ENCODE measurements at regions not wholly inside any gene's neighbourhood (a gene's known extent, or its start where the extent isn't known, plus 50 kb on each side); places are given as distances from the start of the nearest gene placed in this dataset.

DNA sequence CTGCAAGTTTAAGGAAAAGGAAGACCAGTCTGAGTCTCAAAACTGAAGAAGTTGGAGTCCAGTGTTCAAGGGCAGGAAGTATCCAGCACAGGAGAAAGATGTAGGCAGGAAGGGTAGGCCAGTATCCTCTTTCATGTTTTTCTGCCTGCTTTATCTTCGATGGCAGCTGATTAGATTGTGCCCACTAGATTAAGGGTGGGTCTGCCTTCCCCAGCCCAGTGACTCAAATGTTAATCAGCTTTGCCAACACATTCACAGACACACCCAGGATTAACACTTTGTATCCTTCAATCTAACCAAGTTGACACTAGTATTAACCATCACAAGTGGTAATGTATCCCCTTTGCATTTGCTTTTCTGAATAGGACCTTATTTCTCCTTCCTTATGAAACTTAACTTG, 535.9 kb upstream of the FTMT start:
- H3K4me1 ChIP-seq (replicated peaks; ENCODE audit: insufficient read depth) = peaks cover 8% of the 10 kb centered on the region
- H3F3A ChIP-seq (ENCODE audit: insufficient read depth, low read depth) = no peaks in the 10 kb centered on the region
- H3K27me3 ChIP-seq (ENCODE audit: insufficient read depth, low read depth) = no peaks in the 10 kb centered on the region
- H3K79me2 ChIP-seq (ENCODE audit: low read depth) = no peaks in the 10 kb centered on the region
- BruUV-seq (replicated peaks) = no TSS peak
- no peaks in the 10 kb centered on the region for H3K9me2 ChIP-seq (ENCODE audit: insufficient read depth)
- CTCF ChIA-PET = no interaction called here
- H3K27ac ChIP-seq = no peak overlapping the region
- H4K20me1 ChIP-seq (ENCODE audit: insufficient read depth) = no peaks in the 10 kb centered on the region
- H2AFZ ChIP-seq = no peak overlapping the region
- TF ChIP-seq, protein P1, sequence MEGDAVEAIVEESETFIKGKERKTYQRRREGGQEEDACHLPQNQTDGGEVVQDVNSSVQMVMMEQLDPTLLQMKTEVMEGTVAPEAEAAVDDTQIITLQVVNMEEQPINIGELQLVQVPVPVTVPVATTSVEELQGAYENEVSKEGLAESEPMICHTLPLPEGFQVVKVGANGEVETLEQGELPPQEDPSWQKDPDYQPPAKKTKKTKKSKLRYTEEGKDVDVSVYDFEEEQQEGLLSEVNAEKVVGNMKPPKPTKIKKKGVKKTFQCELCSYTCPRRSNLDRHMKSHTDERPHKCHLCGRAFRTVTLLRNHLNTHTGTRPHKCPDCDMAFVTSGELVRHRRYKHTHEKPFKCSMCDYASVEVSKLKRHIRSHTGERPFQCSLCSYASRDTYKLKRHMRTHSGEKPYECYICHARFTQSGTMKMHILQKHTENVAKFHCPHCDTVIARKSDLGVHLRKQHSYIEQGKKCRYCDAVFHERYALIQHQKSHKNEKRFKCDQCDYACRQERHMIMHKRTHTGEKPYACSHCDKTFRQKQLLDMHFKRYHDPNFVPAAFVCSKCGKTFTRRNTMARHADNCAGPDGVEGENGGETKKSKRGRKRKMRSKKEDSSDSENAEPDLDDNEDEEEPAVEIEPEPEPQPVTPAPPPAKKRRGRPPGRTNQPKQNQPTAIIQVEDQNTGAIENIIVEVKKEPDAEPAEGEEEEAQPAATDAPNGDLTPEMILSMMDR (conservative IDR thresholded peaks at IDR 0.05) = no peak
- TF ChIP-seq EZH2 (IDR thresholded peaks at IDR 0.05; ENCODE audit: low read depth) = no peak
- no peaks in the 10 kb centered on the region for H3K36me3 ChIP-seq (ENCODE audit: low read depth)
- intact Hi-C loops (cut with micrococcal nuclease; ENCODE audit: unreplicated experiment) = no loop called here
- POLR2A ChIA-PET (ENCODE audit: unreplicated experiment) = no interaction called here
- H3K9me3 ChIP-seq (ENCODE audit: insufficient read depth, low read depth) = no peaks in the 10 kb centered on the region; the same call in 1 of the 2 replicates
- no peak overlapping the region for H3K4me3 ChIP-seq
- no peak overlapping the region for H3K4me2 ChIP-seq
- DNase-seq = peak in 1 of 2 experiments; percentile 4

DNA sequence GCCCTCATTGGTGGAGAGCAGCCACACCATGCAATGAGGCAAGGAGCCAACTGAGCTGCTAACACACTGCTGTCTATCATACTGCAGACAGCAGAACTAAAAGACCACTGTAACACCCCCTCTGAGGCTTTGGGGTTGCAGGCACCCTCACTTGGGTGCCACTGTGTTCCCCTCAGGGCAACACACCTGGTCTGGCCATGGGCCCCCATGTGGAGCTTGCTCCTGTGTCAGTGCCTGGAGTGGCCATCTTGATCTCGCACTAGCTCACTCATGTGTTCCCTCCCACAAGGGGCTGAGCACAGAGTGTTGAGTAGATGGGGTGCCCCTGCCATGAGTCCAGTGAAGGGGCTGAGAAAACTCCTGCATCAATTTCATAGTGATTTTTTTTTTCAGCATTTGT, 532.4 kb upstream of the FTMT start:
- Histone ChIP-seq H3K27me3 (ENCODE audit: insufficient read depth, low read depth) (no peaks in the 10 kb centered on the region), H3K4me2 (no peak overlapping the region), H3K79me2 (ENCODE audit: low read depth) (no peaks in the 10 kb centered on the region), H2AFZ (no peak overlapping the region), H3K9me2 (ENCODE audit: insufficient read depth) (no peaks in the 10 kb centered on the region), H3K4me3 (no peak overlapping the region), H4K20me1 (ENCODE audit: insufficient read depth) (no peaks in the 10 kb centered on the region), H3K36me3 (ENCODE audit: low read depth) (no peaks in the 10 kb centered on the region), H3K9me3 (ENCODE audit: insufficient read depth, low read depth) (no peaks in the 10 kb centered on the region), H3F3A (ENCODE audit: insufficient read depth, low read depth) (no peaks in the 10 kb centered on the region), H3K27ac (no peak overlapping the region), H3K4me1 (replicated peaks; ENCODE audit: insufficient read depth) (peaks cover 8% of the 10 kb centered on the region)
- POLR2A ChIA-PET (ENCODE audit: unreplicated experiment) = no interaction called here
- CTCF ChIA-PET = no interaction called here
- TF ChIP-seq EZH2 (IDR thresholded peaks at IDR 0.05; ENCODE audit: low read depth) = no peak
- TF ChIP-seq, protein P1 (conservative IDR thresholded peaks at IDR 0.05) = no peak
- intact Hi-C loops (cut with micrococcal nuclease; ENCODE audit: unreplicated experiment) = no loop called here
- no peak for DNase-seq
- BruUV-seq (replicated peaks) = no TSS peak

DNA sequence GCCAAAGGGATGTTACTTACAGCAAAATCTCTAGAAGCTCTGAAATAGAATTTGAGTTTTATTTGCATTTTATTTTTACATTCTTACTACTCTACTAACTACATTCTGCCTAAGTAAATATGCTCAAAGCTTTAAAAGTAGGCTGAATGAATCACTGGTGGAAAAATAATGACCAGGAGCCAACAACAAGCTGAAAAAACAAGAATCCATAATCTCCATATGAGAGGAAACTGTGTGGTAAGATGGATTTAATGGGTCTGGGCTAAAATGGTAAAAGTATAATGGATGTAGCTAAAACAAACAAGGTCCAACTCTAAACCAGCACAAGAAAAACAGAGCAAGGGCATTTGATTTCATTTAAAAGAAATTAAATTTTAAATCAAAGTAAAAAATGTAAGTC, 525.8 kb upstream of the FTMT start:
- TF ChIP-seq, protein P1 (conservative IDR thresholded peaks at IDR 0.05) = no peak
- TF ChIP-seq EZH2 (IDR thresholded peaks at IDR 0.05; ENCODE audit: low read depth) = no peak
- no peaks in the 10 kb centered on the region for H3K79me2 ChIP-seq (ENCODE audit: low read depth)
- ChIA-PET POLR2A (ENCODE audit: unreplicated experiment) (no interaction called here), CTCF (no interaction called here)
- no peaks in the 10 kb centered on the region for H3K4me1 ChIP-seq (replicated peaks; ENCODE audit: insufficient read depth)
- H3K9me2 ChIP-seq (ENCODE audit: insufficient read depth) = no peaks in the 10 kb centered on the region
- H2AFZ ChIP-seq = no peak overlapping the region
- no peak overlapping the region for H3K27ac ChIP-seq
- H3K36me3 ChIP-seq (ENCODE audit: low read depth) = no peaks in the 10 kb centered on the region
- H4K20me1 ChIP-seq (ENCODE audit: insufficient read depth) = no peaks in the 10 kb centered on the region
- intact Hi-C loops (cut with micrococcal nuclease; ENCODE audit: unreplicated experiment) = no loop called here
- H3K9me3 ChIP-seq (ENCODE audit: insufficient read depth, low read depth) = no peaks in the 10 kb centered on the region
- H3F3A ChIP-seq (ENCODE audit: insufficient read depth, low read depth) = no peaks in the 10 kb centered on the region
- BruUV-seq (replicated peaks) = no TSS peak
- no peaks in the 10 kb centered on the region for H3K27me3 ChIP-seq (ENCODE audit: insufficient read depth, low read depth)
- DNase-seq = no peak
- no peak overlapping the region for H3K4me2 ChIP-seq
- H3K4me3 ChIP-seq = no peak overlapping the region
